H9 (cell line): ENCODE measurements at regions not wholly inside any gene's neighbourhood (a gene's known extent, or its start where the extent isn't known, plus 50 kb on each side); places are given as distances from the start of the nearest gene placed in this dataset.

Experiments used
- DNase-seq: peaks from one replicate; pipeline ENCODE4 v3.0.0-alpha.2; 2017
- H2AFZ ChIP-seq: one replicate; pipeline ENCODE4 v1.6.1; 2013; ENCODE audit warnings: mild to moderate bottlenecking, low read length, control low read depth, moderate library complexity
- H2AK5ac ChIP-seq: 2 replicates; pipeline ENCODE4 v1.6.1; 2013; ENCODE audit warnings: low read length, control low read depth, mixed read lengths; ENCODE audit not compliant: insufficient read length
- H2BK120ac ChIP-seq: one replicate; pipeline ENCODE4 v1.6.1; 2013; ENCODE audit warnings: low read depth, mild to moderate bottlenecking, low read length, control low read depth, inconsistent platforms; ENCODE audit not compliant: poor library complexity, severe bottlenecking
- H2BK12ac ChIP-seq: 2 replicates; pipeline ENCODE4 v1.6.1; 2013; ENCODE audit warnings: low read length, control low read depth, mixed read lengths, low read depth; ENCODE audit not compliant: insufficient read length
- H2BK15ac ChIP-seq: 2 replicates; pipeline ENCODE4 v1.6.1; 2013; ENCODE audit warnings: low read depth, low read length, control low read depth
- H2BK20ac ChIP-seq: one replicate; pipeline ENCODE4 v1.6.1; 2013; ENCODE audit warnings: low read depth, mild to moderate bottlenecking, low read length, control low read depth, inconsistent platforms; ENCODE audit not compliant: poor library complexity, severe bottlenecking
- H2BK5ac ChIP-seq: 2 replicates; pipeline ENCODE4 v1.6.1; 2013; ENCODE audit warnings: low read length, control low read depth, mixed read lengths; ENCODE audit not compliant: insufficient read length
- H3K14ac ChIP-seq: 2 replicates; pipeline ENCODE4 v1.6.1; 2013; ENCODE audit warnings: low read length, control low read depth; ENCODE audit not compliant: insufficient read depth
- H3K18ac ChIP-seq: 2 replicates; pipeline ENCODE4 v1.6.1; 2013; ENCODE audit warnings: low read depth, mild to moderate bottlenecking, mixed read lengths, low read length, control low read depth; ENCODE audit not compliant: insufficient read length
- H3K23ac ChIP-seq: 2 replicates; pipeline ENCODE4 v1.6.1; 2013; ENCODE audit warnings: low read length, control low read depth, mixed read lengths, low read depth; ENCODE audit not compliant: insufficient read length
- H3K23me2 ChIP-seq: 2 replicates; pipeline ENCODE4 v1.6.1; 2013; ENCODE audit warnings: low read depth, mild to moderate bottlenecking, mixed read lengths, low read length, control low read depth; ENCODE audit not compliant: insufficient read length, poor library complexity, severe bottlenecking
- H3K27ac ChIP-seq: 2 replicates; pipeline ENCODE4 v1.5.1; 2013; ENCODE audit warnings: low read length, control low read depth, mixed read lengths, low read depth; ENCODE audit not compliant: insufficient read length
- H3K27me3 ChIP-seq: 2 replicates; pipeline ENCODE4 v1.6.1; 2013; ENCODE audit warnings: low read length, control low read depth, inconsistent platforms; ENCODE audit not compliant: insufficient read depth
- H3K4ac ChIP-seq: 2 replicates; pipeline ENCODE4 v1.6.1; 2013; ENCODE audit warnings: low read depth, mild to moderate bottlenecking, control low read depth, inconsistent platforms, low read length, moderate library complexity
- H3K4me1 ChIP-seq: 2 replicates; pipeline ENCODE4 v1.6.1; 2013; ENCODE audit warnings: low read length, control low read depth, inconsistent platforms; ENCODE audit not compliant: insufficient read depth
- H3K4me2 ChIP-seq: 2 replicates; pipeline ENCODE4 v1.6.1; 2013; ENCODE audit warnings: low read length, control low read depth, mixed read lengths; ENCODE audit not compliant: insufficient read length, insufficient read depth
- H3K56ac ChIP-seq: 2 replicates; pipeline ENCODE4 v1.6.1; 2013; ENCODE audit warnings: low read depth, mild to moderate bottlenecking, mixed read lengths, low read length, control low read depth; ENCODE audit not compliant: insufficient read length
- H3K79me1 ChIP-seq: 2 replicates; pipeline ENCODE4 v1.6.1; 2013; ENCODE audit warnings: low read depth, mild to moderate bottlenecking, moderate library complexity, low read length, control low read depth, inconsistent platforms; ENCODE audit not compliant: insufficient read depth, poor library complexity, severe bottlenecking
- H3K79me2 ChIP-seq: 2 replicates; pipeline ENCODE4 v1.6.1; 2013; ENCODE audit warnings: low read length, control low read depth, inconsistent platforms; ENCODE audit not compliant: insufficient read depth
- H3K9ac ChIP-seq: 2 replicates; pipeline ENCODE4 v1.6.1; 2013; ENCODE audit warnings: low read length, control low read depth, mixed read lengths; ENCODE audit not compliant: insufficient read length; ENCODE audit errors: extremely low read depth
- H3K9me3 ChIP-seq: one replicate; pipeline ENCODE4 v1.6.1; 2013; ENCODE audit warnings: low read depth, low read length, inconsistent platforms; ENCODE audit not compliant: control insufficient read depth
- H3T11ph ChIP-seq: one replicate; pipeline ENCODE4 v1.6.1; 2013; ENCODE audit warnings: mild to moderate bottlenecking, low read length, control low read depth, inconsistent platforms
- H4K20me1 ChIP-seq: one replicate; pipeline ENCODE4 v1.6.1; 2013; ENCODE audit not compliant: control insufficient read depth, insufficient read length, insufficient read depth
- H4K5ac ChIP-seq: 2 replicates; pipeline ENCODE4 v1.6.1; 2013; ENCODE audit warnings: low read depth, mild to moderate bottlenecking, mixed read lengths, low read length, control low read depth; ENCODE audit not compliant: insufficient read length
- H4K8ac ChIP-seq: replicated peaks from 2 replicates; pipeline ENCODE4 v1.6.1; 2013; ENCODE audit warnings: low read length, control low read depth, mixed read lengths, low read depth; ENCODE audit not compliant: insufficient read length
- H4K91ac ChIP-seq: 2 replicates; pipeline ENCODE4 v1.6.1; 2013; ENCODE audit warnings: low read depth, mild to moderate bottlenecking, moderate library complexity, mixed read lengths, low read length, control low read depth; ENCODE audit not compliant: insufficient read length
- H3K27ac Mint-ChIP-seq, 3 experiments: 2 replicates in 2 of 3; 3 replicates in 1 of 3; pipeline ENCODE4 v1.8.0; 2020 to 2021; ENCODE audit warnings: mixed read lengths in 3 of 3, mild to moderate bottlenecking in 1 of 3, moderate library complexity in 1 of 3
- H3K27me3 Mint-ChIP-seq: 2 replicates; pipeline ENCODE4 v1.8.0; 2021; ENCODE audit warnings: low read depth, mild to moderate bottlenecking, moderate library complexity, mixed read lengths
- H3K36me3 Mint-ChIP-seq, 3 experiments: 2 replicates in 2 of 3; 3 replicates in 1 of 3; pipeline ENCODE4 v1.8.0; 2020 to 2021; ENCODE audit warnings: low read depth in 3 of 3, mixed read lengths in 3 of 3; ENCODE audit not compliant: insufficient read depth in 1 of 3
- H3K4me1 Mint-ChIP-seq, 2 experiments: 2 replicates each; pipeline ENCODE4 v1.8.0; 2020; ENCODE audit warnings: mixed read lengths in 2 of 2
- H3K4me3 Mint-ChIP-seq, 2 experiments: 2 replicates in 1 of 2; 3 replicates in 1 of 2; pipeline ENCODE4 v1.8.0; 2020 to 2021; ENCODE audit warnings: mild to moderate bottlenecking in 2 of 2, mixed read lengths in 2 of 2, moderate library complexity in 1 of 2
- H3K9me3 Mint-ChIP-seq, 2 experiments: 2 replicates in 1 of 2; 3 replicates in 1 of 2; pipeline ENCODE4 v1.8.0; 2020; ENCODE audit warnings: mild to moderate bottlenecking in 2 of 2, mixed read lengths in 2 of 2, moderate library complexity in 1 of 2
- CTCF ChIP-seq: fragments of 200-600 bp; sonication (generic); conservative IDR thresholded peaks from 3 replicates; pipeline ENCODE4 v1.8.0; 2021; ENCODE audit warnings: antibody characterized with exemption, mild to moderate bottlenecking
- WGBS: extraction: QIAGEN DNeasy Blood & Tissue Kit; methylation state at CpG from one replicate; pipeline ENCODE4 v1.1.7; 2013; ENCODE audit warnings: missing lambda C conversion rate, low lambda C conversion rate, mixed read lengths; ENCODE audit not compliant: insufficient read length; ENCODE audit errors: extremely low coverage; 5-methylcytosine and 5-hydroxymethylcytosine counted together

- Histone ChIP-seq H2AK5ac (no peak overlapping the region), H3K14ac (no peak overlapping the region), H3K56ac (no peak overlapping the region), H2AFZ (no peak overlapping the region), H3K4me2 (no peak overlapping the region), H3K79me2 (no peaks in the 10 kb centered on the region), H3K27ac (no peak overlapping the region), H4K5ac (no peak overlapping the region), H4K91ac (no peak overlapping the region), H3K23ac (no peak overlapping the region), H2BK120ac (no peak overlapping the region), H2BK20ac (no peak overlapping the region), H2BK15ac (no peak overlapping the region), H4K8ac (no peak overlapping the region), H2BK5ac (no peak overlapping the region), H3T11ph (no peak overlapping the region), H3K9me3 (no peaks in the 10 kb centered on the region), H4K20me1 (no peaks in the 10 kb centered on the region), H3K23me2 (no peaks in the 10 kb centered on the region), H3K18ac (no peak overlapping the region), H3K4me1 (no peaks in the 10 kb centered on the region), H3K4ac (no peak overlapping the region), H3K27me3 (no peaks in the 10 kb centered on the region), H3K79me1 (no peaks in the 10 kb centered on the region), H3K9ac (no peak overlapping the region), H2BK12ac (no peak overlapping the region)
- Mint-ChIP-seq H3K27ac (no peak overlapping the region), H3K9me3 (no peaks in the 10 kb centered on the region; a peak in 1 of 5 replicates), H3K36me3 (no peaks in the 10 kb centered on the region), H3K4me1 (no peaks in the 10 kb centered on the region), H3K27me3 (no peaks in the 10 kb centered on the region), H3K4me3 (no peak overlapping the region)
- no peak for DNase-seq
- TF ChIP-seq CTCF, result no peak
- WGBS, result no CpG with 5 or more reads among the region's 7 CpGs
Measured at GRCh38 chr5:8641786-8642505, 773.0 kb downstream of the MTRR start.
